Thyroid gland (tissue), 4 donors: ENCODE measurements at regions not wholly inside any gene's neighbourhood (a gene's known extent, or its start where the extent isn't known, plus 50 kb on each side); places are given as distances from the start of the nearest gene placed in this dataset.

Experiments
- DNase-seq, 2 donors: peaks; one replicate each; pipeline ENCODE4 v3.0.0-alpha.2; 2019
- H3K27ac ChIP-seq, 3 donors: fragments of 200-600 bp; sonication (generic); 1 replicate in 2 of 3; 2 replicates in 1 of 3; pipeline ENCODE4 v1.5.1; 2016 to 2019; ENCODE audit warnings: mild to moderate bottlenecking in 1 of 3, moderate library complexity in 1 of 3
- H3K27me3 ChIP-seq: fragments of 200-600 bp; sonication (generic); one replicate; pipeline ENCODE4 v1.5.1; 2019
- H3K36me3 ChIP-seq, 2 donors: fragments of 200-600 bp; sonication (generic); one replicate each; pipeline ENCODE4 v1.5.1; 2016 to 2019
- H3K4me1 ChIP-seq, 2 donors: fragments of 200-600 bp; sonication (generic); one replicate each; pipeline ENCODE4 v1.5.1; 2017 to 2019
- H3K4me3 ChIP-seq, 3 donors: fragments of 200-600 bp; sonication (generic); replicated peaks in 1 of 3; 1 replicate in 2 of 3; 2 replicates in 1 of 3; pipeline ENCODE4 v1.5.1; 2016; ENCODE audit warnings: mild to moderate bottlenecking in 1 of 3
- H3K9me3 ChIP-seq: fragments of 200-600 bp; sonication (generic); one replicate; pipeline ENCODE4 v1.5.1; 2017
- POLR2A ChIP-seq, 2 donors: fragments of 450-650 bp; IDR thresholded peaks; one replicate each; pipeline ENCODE4 v1.6.1; 2017; ENCODE audit warnings: antibody characterized with exemption in 2 of 2, mild to moderate bottlenecking in 2 of 2, moderate library complexity in 1 of 2
- WGBS, 2 donors: methylation state at CpG; one replicate each; pipeline ENCODE4 v1.1.5; 2017; 5-methylcytosine and 5-hydroxymethylcytosine counted together
- intact Hi-C: fragments of 100-400 bp; cut with DNase I; formaldehyde crosslinking; loops from one replicate; pipeline ENCODE4 v1.15.1; 2023
- TF ChIP-seq, protein P1 (sequence below), 6 experiments: fragments of 200-600 bp in 3 of 6; fragments of 450-650 bp in 3 of 6; sonication (generic) in 3 of 6; IDR thresholded peaks; one replicate each; pipeline ENCODE4 v1.5.1; 2016 to 2019; ENCODE audit warnings: antibody characterized with exemption in 6 of 6, mild to moderate bottlenecking in 2 of 6, inconsistent platforms in 1 of 6, moderate library complexity in 1 of 6

DNA sequence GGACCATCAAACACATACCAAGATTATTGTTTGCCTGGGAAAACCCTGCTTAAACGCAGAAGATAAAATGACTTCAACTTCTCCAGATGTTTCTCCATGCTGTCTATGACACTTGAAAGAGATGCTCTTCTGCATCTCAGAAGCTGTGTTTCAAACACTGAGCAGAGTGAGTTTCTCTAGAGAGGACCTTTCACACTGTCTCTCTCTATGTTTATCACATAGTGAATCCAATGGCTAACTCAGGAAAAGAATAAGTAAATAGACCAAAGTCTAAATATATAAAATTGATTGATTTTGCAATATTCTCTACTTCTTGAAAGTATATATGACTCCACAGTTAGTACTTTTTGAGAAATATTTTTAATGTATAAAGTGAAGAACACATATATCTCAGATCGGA lies 325.6 kb upstream of the USP15 start:
- intact Hi-C loops: no loop called here
- no peaks in the 10 kb centered on the region for H3K36me3 ChIP-seq
- WGBS, 2 donors: 85 to 88% methylated on average over 2 of the region's 2 CpGs
- H3K27me3 ChIP-seq: no peaks in the 10 kb centered on the region
- TF ChIP-seq, protein P1, sequence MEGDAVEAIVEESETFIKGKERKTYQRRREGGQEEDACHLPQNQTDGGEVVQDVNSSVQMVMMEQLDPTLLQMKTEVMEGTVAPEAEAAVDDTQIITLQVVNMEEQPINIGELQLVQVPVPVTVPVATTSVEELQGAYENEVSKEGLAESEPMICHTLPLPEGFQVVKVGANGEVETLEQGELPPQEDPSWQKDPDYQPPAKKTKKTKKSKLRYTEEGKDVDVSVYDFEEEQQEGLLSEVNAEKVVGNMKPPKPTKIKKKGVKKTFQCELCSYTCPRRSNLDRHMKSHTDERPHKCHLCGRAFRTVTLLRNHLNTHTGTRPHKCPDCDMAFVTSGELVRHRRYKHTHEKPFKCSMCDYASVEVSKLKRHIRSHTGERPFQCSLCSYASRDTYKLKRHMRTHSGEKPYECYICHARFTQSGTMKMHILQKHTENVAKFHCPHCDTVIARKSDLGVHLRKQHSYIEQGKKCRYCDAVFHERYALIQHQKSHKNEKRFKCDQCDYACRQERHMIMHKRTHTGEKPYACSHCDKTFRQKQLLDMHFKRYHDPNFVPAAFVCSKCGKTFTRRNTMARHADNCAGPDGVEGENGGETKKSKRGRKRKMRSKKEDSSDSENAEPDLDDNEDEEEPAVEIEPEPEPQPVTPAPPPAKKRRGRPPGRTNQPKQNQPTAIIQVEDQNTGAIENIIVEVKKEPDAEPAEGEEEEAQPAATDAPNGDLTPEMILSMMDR (IDR thresholded peaks at IDR 0.05): no peak
- TF ChIP-seq POLR2A (IDR thresholded peaks at IDR 0.05): no peak
- H3K4me3 ChIP-seq: no peak overlapping the region
- no peak overlapping the region for H3K27ac ChIP-seq
- no peaks in the 10 kb centered on the region for H3K9me3 ChIP-seq
- no peak for DNase-seq
- no peaks in the 10 kb centered on the region for H3K4me1 ChIP-seq

DNA sequence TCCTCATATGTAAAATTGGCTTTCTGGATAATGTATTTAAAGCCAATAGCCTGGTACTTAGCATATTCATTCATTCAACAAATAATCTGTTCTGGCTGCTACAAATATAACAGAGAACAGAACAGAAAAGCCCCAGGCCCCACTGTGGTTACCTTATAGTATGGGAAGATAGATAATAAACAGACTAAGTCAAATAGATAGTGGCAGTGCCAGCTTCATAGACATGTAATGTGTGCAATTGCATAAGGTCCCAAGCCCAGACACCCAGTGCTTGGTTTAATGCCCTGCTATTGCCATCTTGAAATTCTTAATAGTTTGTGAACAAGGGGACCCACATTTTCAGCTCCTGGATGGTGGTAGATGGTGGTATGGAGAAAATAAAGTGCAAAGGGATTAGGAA lies 320.2 kb upstream of the USP15 start:
- intact Hi-C loops: no loop called here
- DNase-seq: no peak
- Histone ChIP-seq H3K27me3 (no peaks in the 10 kb centered on the region), H3K9me3 (no peaks in the 10 kb centered on the region), H3K4me1 (no peaks in the 10 kb centered on the region), H3K27ac (no peak overlapping the region), H3K36me3 (no peaks in the 10 kb centered on the region), H3K4me3 (no peak overlapping the region)
- TF ChIP-seq POLR2A (IDR thresholded peaks at IDR 0.05): no peak
- TF ChIP-seq, protein P1 (IDR thresholded peaks at IDR 0.05): no peak

DNA sequence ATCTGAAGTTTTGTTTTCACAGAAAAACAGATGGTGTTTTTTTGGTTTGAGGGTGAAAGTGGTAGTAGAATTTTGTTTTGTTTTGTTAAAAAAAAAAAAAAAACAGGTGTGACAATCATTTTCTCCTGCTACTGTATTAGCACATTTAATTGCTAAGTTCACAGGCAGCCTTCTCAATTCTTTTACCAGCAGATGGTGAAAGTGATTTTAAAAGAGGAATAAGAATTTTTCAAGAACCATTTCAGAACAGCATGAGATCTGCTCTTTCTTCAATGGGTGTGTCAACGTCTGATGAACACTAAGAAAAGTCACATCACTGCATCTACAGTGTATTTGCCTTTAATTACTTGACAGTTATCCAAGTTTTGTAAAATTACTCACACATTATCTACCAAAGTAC lies 303.7 kb upstream of the USP15 start:
- TF ChIP-seq, protein P1 (IDR thresholded peaks at IDR 0.05): no peak
- WGBS, 2 donors: 28 to 48% methylated on average over 1 of the region's 1 CpG

DNA sequence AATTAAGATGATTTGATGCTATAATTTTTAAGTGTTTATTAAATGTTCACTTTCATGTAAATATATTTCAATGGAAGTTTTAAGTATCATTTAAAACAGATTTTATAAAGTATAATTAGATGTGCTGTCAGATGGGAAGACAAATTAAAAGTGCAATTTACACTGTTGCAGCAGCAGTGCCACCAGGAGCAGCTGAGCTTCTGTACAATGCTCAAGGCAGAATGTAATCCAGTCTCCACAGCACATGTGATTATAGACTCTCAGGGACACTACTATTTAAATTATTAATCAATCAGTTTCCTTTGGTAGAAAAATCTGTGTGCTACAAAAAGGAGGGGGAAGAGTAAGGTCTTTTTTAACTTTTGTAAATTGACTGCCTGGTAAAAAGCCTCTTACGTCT lies 285.7 kb upstream of the USP15 start:
- WGBS, 2 donors: 91 to 92% methylated on average over 1 of the region's 1 CpG
- no peaks in the 10 kb centered on the region for H3K9me3 ChIP-seq
- H3K4me1 ChIP-seq: no peaks in the 10 kb centered on the region
- H3K27ac ChIP-seq: no peak overlapping the region
- intact Hi-C loops: no loop called here
- DNase-seq: no peak
- H3K36me3 ChIP-seq: no peaks in the 10 kb centered on the region
- no peaks in the 10 kb centered on the region for H3K27me3 ChIP-seq
- H3K4me3 ChIP-seq: no peak overlapping the region
- no peak for TF ChIP-seq POLR2A (IDR thresholded peaks at IDR 0.05)
- TF ChIP-seq, protein P1 (IDR thresholded peaks at IDR 0.05): no peak

More for the DNA sequence above, 303.7 kb upstream of the USP15 start:
- Histone ChIP-seq H3K9me3 (no peaks in the 10 kb centered on the region), H3K27ac (no peak overlapping the region), H3K36me3 (no peaks in the 10 kb centered on the region), H3K27me3 (no peaks in the 10 kb centered on the region), H3K4me1 (no peaks in the 10 kb centered on the region), H3K4me3 (no peak overlapping the region)
- no peak for DNase-seq
- intact Hi-C loops: no loop called here

DNA sequence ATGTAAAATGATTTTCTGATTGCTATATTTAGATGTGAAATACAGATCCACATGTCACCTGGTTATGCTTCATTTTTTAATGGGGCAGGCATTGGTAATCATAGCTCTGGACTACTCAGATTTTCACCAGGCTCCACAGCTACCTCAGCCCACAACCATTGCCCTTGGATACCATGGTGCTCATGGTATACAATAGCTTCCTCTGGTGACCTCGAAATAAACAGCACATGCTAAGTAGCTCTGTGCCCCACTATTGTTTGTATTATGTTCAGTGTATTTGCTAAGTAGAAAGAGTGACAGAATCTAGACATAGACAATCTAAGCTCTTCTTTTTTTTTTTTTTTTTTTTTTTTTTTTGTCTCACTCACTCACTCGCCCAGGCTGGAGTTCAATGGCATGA lies 274.4 kb upstream of the USP15 start:
- no peak for TF ChIP-seq POLR2A (IDR thresholded peaks at IDR 0.05)
- TF ChIP-seq, protein P1 (IDR thresholded peaks at IDR 0.05): no peak
- Histone ChIP-seq H3K4me3 (no peak overlapping the region), H3K27ac (no peak overlapping the region), H3K9me3 (no peaks in the 10 kb centered on the region), H3K27me3 (no peaks in the 10 kb centered on the region), H3K4me1 (no peaks in the 10 kb centered on the region), H3K36me3 (no peaks in the 10 kb centered on the region)
- WGBS, 2 donors: 88 to 89% methylated on average over 2 of the region's 2 CpGs
- intact Hi-C loops: no loop called here
- no peak for DNase-seq
